HepG2 (cell line): ENCODE measurements at regions not wholly inside any gene's neighbourhood (a gene's known extent, or its start where the extent isn't known, plus 50 kb on each side); places are given as distances from the start of the nearest gene placed in this dataset.
A peak's percentile ranks its signal among the peaks of the same experiment; 100 is the strongest.

Experiments
- ATAC-seq: fragments of 200-7000 bp; cut with Tn5 transposase; 3 replicates; pipeline ENCODE4 v1.9.1; 2020; ENCODE audit warnings: mild to moderate bottlenecking, moderate library complexity
- BruUV-seq: library from RNA; stranded (reverse); fragments of 400-500 nt; replicated peaks from 2 replicates; lab custom pipeline; 2021; lab: Mats Ljungman, UMichigan
- CTCF ChIA-PET: fragments of 300-600 bp; formaldehyde crosslinking; extraction: SDS; loops from one replicate; lab custom pipeline; 2021; ENCODE audit warnings: low total read pairs, inconsistent platforms, low intra/inter-chr PET ratio; lab: Yijun Ruan, JAX
- POLR2A ChIA-PET: fragments of 350-600 bp; sonication (Branson Sonifier 250); formaldehyde crosslinking; loops from one replicate; lab custom pipeline; 2020; ENCODE audit warnings: antibody characterized with exemption, inconsistent platforms; lab: Yijun Ruan, JAX
- DNase-seq: peaks from one replicate; pipeline ENCODE4 v3.0.0-alpha.2; 2015; ENCODE audit warnings: low spot score
- FAIRE-seq: peaks from 3 replicates; lab custom pipeline; 2011; peaks lifted over from hg19 to GRCh38; lab: Jason Lieb, UNC
- H2AFZ ChIP-seq: one replicate; pipeline ENCODE4 v1.6.1; 2011; ENCODE audit warnings: low read length, inconsistent platforms
- H3K27ac ChIP-seq: fragments of 300-600 bp; 3 replicates; pipeline ENCODE4 v1.8.0; 2011; ENCODE audit warnings: mixed run types, mild to moderate bottlenecking, mixed read lengths, low read length, inconsistent platforms; ENCODE audit not compliant: insufficient read depth; ENCODE audit errors: extremely low read length
- H3K27me3 ChIP-seq, 2 experiments: fragments of 200-600 bp in 1 of 2; 2 replicates in 1 of 2; 3 replicates in 1 of 2; pipeline versions ENCODE4 v1.6.0 to v1.8.0; 2011; ENCODE audit warnings: low read length in 2 of 2, mild to moderate bottlenecking in 2 of 2, moderate library complexity in 2 of 2, inconsistent platforms in 1 of 2; ENCODE audit not compliant: insufficient read depth in 2 of 2, control insufficient read depth in 1 of 2
- H3K36me3 ChIP-seq, 2 experiments: fragments of 200-600 bp in 1 of 2; replicated peaks in 1 of 2; 2 replicates in 1 of 2; 3 replicates in 1 of 2; pipeline versions ENCODE4 v1.5.1 to v1.8.0; 2011; ENCODE audit warnings: low read length in 2 of 2, inconsistent platforms in 1 of 2; ENCODE audit not compliant: insufficient read depth in 2 of 2, control insufficient read depth in 1 of 2
- H3K4me1 ChIP-seq: 2 replicates; pipeline ENCODE4 v1.5.1; 2012; ENCODE audit warnings: low read length, inconsistent platforms; ENCODE audit not compliant: insufficient read depth
- H3K4me2 ChIP-seq: 2 replicates; pipeline ENCODE4 v1.6.0; 2011; ENCODE audit warnings: low read depth, low read length, inconsistent platforms
- H3K4me3 ChIP-seq, 3 experiments: fragments of 200-600 bp in 1 of 3; sonication (generic), shearing (Covaris generic) in 1 of 3; replicated peaks in 1 of 3; 2 replicates each; pipeline ENCODE4 v1.5.1; 2011 to 2016; ENCODE audit warnings: low read length in 3 of 3, inconsistent platforms in 2 of 3, low read depth in 2 of 3, mild to moderate bottlenecking in 2 of 3, control low read depth in 1 of 3, mixed read lengths in 1 of 3; ENCODE audit not compliant: insufficient read depth in 1 of 3
- H3K79me2 ChIP-seq: one replicate; pipeline ENCODE4 v1.6.1; 2011; ENCODE audit warnings: low read length, inconsistent platforms; ENCODE audit not compliant: insufficient read depth
- H3K9ac ChIP-seq: 2 replicates; pipeline ENCODE4 v1.6.0; 2011; ENCODE audit warnings: mild to moderate bottlenecking, low read depth, low read length, inconsistent platforms; ENCODE audit not compliant: insufficient read depth
- H3K9me3 ChIP-seq: 2 replicates; pipeline ENCODE4 v1.5.1; 2012; ENCODE audit warnings: mild to moderate bottlenecking, low read length
- H4K20me1 ChIP-seq: 2 replicates; pipeline ENCODE4 v1.6.0; 2011; ENCODE audit warnings: inconsistent platforms, mild to moderate bottlenecking, low read length, moderate library complexity; ENCODE audit not compliant: insufficient read depth
- ATF2 ChIP-seq: sonication (generic); formaldehyde crosslinking; IDR thresholded peaks from 2 replicates; pipeline ENCODE4 v1.4.0; 2020; ENCODE audit warnings: missing genetic modification reagents
- CCDC6 ChIP-seq: sonication (generic); formaldehyde crosslinking; IDR thresholded peaks from 2 replicates; pipeline ENCODE4 v1.8.1; 2022; ENCODE audit warnings: mild to moderate bottlenecking, missing genetic modification reagents, moderate library complexity
- ELF3 ChIP-seq: IDR thresholded peaks from 2 replicates; pipeline ENCODE4 v1.6.1; 2016; ENCODE audit warnings: missing genetic modification reagents, missing compliant biosample characterization
- FOSL2 ChIP-seq: sonication (generic); formaldehyde crosslinking; IDR thresholded peaks from 2 replicates; pipeline ENCODE4 v1.4.0; 2020; ENCODE audit warnings: missing genetic modification reagents
- FOXM1 ChIP-seq: sonication (generic); formaldehyde crosslinking; IDR thresholded peaks from 2 replicates; pipeline ENCODE4 v1.5.0; 2020; ENCODE audit warnings: missing genetic modification reagents
- HMG20A ChIP-seq: IDR thresholded peaks from 2 replicates; pipeline ENCODE4 v1.6.1; 2016; ENCODE audit warnings: borderline replicate concordance
- TRIM24 ChIP-seq: sonication (generic); formaldehyde crosslinking; IDR thresholded peaks from 2 replicates; pipeline ENCODE4 v1.8.0; 2022; ENCODE audit warnings: mild to moderate bottlenecking, missing genetic modification reagents
- ZNF224 ChIP-seq: sonication (generic); formaldehyde crosslinking; IDR thresholded peaks from 2 replicates; pipeline ENCODE4 v1.5.0; 2020; ENCODE audit warnings: mild to moderate bottlenecking, missing genetic modification reagents
- in situ Hi-C: cut with HindIII; loops from 2 replicates; pipeline ENCODE4 v1.10.0; 2017; ENCODE audit warnings: low pct_unique_long_range_greater_than_20kb; ENCODE audit not compliant: extremely low pct_ligation_motif_present
- intact Hi-C: fragments of 100-400 bp; cut with micrococcal nuclease; formaldehyde crosslinking; loops from one replicate; pipeline ENCODE4 v1.10.0; 2022; ENCODE audit not compliant: unreplicated experiment
- TF ChIP-seq, protein P1 (sequence below): sonication (generic); formaldehyde crosslinking; IDR thresholded peaks from 2 replicates; pipeline ENCODE4 v1.4.0; 2020; ENCODE audit warnings: missing genetic modification reagents
- TF ChIP-seq, protein P2 (sequence below): sonication (generic); formaldehyde crosslinking; IDR thresholded peaks from 2 replicates; pipeline ENCODE4 v1.4.0; 2020; ENCODE audit warnings: missing genetic modification reagents

GRCh38 chr11:26187639-26188038 is 144.3 kb upstream of the ANO3 start (continued):
- TF ChIP-seq ATF2 (CRISPR knock-in tag) (0 out of 2 replicates have a peak, but pooled peaks have one; percentile 36), FOSL2 (CRISPR knock-in tag) (peak; percentile 65), HMG20A (CRISPR knock-in tag) (peak; percentile 64), TRIM24 (0 out of 2 replicates have a peak, but pooled peaks have one; percentile 43)
- TF ChIP-seq, protein P1, sequence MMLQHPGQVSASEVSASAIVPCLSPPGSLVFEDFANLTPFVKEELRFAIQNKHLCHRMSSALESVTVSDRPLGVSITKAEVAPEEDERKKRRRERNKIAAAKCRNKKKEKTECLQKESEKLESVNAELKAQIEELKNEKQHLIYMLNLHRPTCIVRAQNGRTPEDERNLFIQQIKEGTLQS (CRISPR knock-in tag), result no peak
- TF ChIP-seq, protein P2, sequence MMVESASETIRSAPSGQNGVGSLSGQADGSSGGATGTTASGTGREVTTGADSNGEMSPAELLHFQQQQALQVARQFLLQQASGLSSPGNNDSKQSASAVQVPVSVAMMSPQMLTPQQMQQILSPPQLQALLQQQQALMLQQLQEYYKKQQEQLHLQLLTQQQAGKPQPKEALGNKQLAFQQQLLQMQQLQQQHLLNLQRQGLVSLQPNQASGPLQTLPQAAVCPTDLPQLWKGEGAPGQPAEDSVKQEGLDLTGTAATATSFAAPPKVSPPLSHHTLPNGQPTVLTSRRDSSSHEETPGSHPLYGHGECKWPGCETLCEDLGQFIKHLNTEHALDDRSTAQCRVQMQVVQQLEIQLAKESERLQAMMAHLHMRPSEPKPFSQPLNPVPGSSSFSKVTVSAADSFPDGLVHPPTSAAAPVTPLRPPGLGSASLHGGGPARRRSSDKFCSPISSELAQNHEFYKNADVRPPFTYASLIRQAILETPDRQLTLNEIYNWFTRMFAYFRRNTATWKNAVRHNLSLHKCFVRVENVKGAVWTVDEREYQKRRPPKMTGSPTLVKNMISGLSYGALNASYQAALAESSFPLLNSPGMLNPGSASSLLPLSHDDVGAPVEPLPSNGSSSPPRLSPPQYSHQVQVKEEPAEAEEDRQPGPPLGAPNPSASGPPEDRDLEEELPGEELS (CRISPR knock-in tag), result 0 out of 2 replicates have a peak, but pooled peaks have one; percentile 28
- TF ChIP-seq, all 625 proteins: peak for 30

DNA sequence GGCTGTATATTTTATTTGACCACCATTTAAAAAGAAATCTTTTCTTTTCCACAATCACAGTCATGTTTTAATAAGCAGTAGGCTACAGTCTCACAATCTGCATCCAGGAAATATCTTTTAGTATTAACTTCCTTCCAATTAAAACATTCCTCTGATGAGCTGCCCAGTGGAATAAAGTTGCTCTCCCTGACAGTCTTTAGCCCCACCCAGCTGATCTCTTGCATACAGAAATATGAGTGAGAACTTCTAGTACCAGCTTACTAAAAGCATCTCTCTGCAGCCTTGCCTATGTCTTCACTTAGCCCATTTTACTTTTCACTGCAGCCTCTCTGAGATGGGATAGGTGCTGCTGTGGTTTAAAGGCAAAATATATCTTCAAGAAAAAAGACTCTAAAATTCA is 143.4 kb upstream of the ANO3 start:
- Histone ChIP-seq H3K9me3 (no peaks in the 10 kb centered on the region), H3K4me3 (no peak overlapping the region), H3K4me1 (peaks cover 6% of the 10 kb centered on the region; the same call in 1 of the 2 replicates), H4K20me1 (no peaks in the 10 kb centered on the region), H2AFZ (no peak overlapping the region), H3K27me3 (no peaks in the 10 kb centered on the region), H3K4me2 (no peak overlapping the region), H3K36me3 (no peaks in the 10 kb centered on the region), H3K27ac (no peak overlapping the region), H3K9ac (no peak overlapping the region), H3K79me2 (no peaks in the 10 kb centered on the region)
- intact Hi-C loops (no loop called here), in situ Hi-C loops (no loop called here)
- FAIRE-seq (no peak), DNase-seq (no peak), ATAC-seq (no peak)
- TF ChIP-seq ELF3 (CRISPR knock-in tag) (no peak), CCDC6 (CRISPR knock-in tag) (no peak), FOXM1 (CRISPR knock-in tag) (no peak), ZNF224 (CRISPR knock-in tag) (no peak)
- BruUV-seq, result no TSS peak
- ChIA-PET CTCF (no interaction called here), POLR2A (no interaction called here)
